Liver (tissue), 8 donors: ENCODE measurements at regions not wholly inside any gene's neighbourhood (a gene's known extent, or its start where the extent isn't known, plus 50 kb on each side); places are given as distances from the start of the nearest gene placed in this dataset.

Source experiments
- DNase-seq: peaks from one replicate; pipeline ENCODE4 v3.0.0-alpha.2; 2017; ENCODE audit warnings: low spot score
- H3K27ac ChIP-seq, 2 donors: one replicate each; pipeline ENCODE4 v1.7.0; 2013; ENCODE audit warnings: inconsistent platforms in 2 of 2, low read length in 2 of 2, control low read depth in 1 of 2, low read depth in 1 of 2, mild to moderate bottlenecking in 1 of 2
- H3K27me3 ChIP-seq, 4 donors: one replicate each; pipeline versions ENCODE4 v1.6.1 to v1.7.0; 2013; ENCODE audit warnings: low read length in 3 of 4, inconsistent platforms in 1 of 4, mild to moderate bottlenecking in 1 of 4, moderate library complexity in 1 of 4; ENCODE audit not compliant: control insufficient read depth in 4 of 4, insufficient read depth in 4 of 4
- H3K36me3 ChIP-seq, 4 donors: one replicate each; pipeline versions ENCODE4 v1.6.1 to v1.7.0; 2013; ENCODE audit warnings: low read length in 3 of 4, mild to moderate bottlenecking in 3 of 4, low read depth in 1 of 4, moderate library complexity in 1 of 4; ENCODE audit not compliant: control insufficient read depth in 4 of 4, insufficient read depth in 3 of 4
- H3K4me1 ChIP-seq, 4 donors: one replicate each; pipeline versions ENCODE4 v1.6.1 to v1.7.0; 2013; ENCODE audit warnings: low read length in 3 of 4, mild to moderate bottlenecking in 3 of 4, moderate library complexity in 1 of 4; ENCODE audit not compliant: control insufficient read depth in 4 of 4, insufficient read depth in 4 of 4
- H3K4me3 ChIP-seq, 3 donors: one replicate each; pipeline versions ENCODE4 v1.6.1 to v1.7.0; 2013; ENCODE audit warnings: low read length in 3 of 3, control low read depth in 1 of 3, low read depth in 1 of 3, mild to moderate bottlenecking in 1 of 3
- H3K9ac ChIP-seq, 2 donors: one replicate each; pipeline ENCODE4 v1.7.0; 2013; ENCODE audit warnings: low read length in 2 of 2, mild to moderate bottlenecking in 2 of 2, moderate library complexity in 2 of 2, control low read depth in 1 of 2, low read depth in 1 of 2
- H3K9me3 ChIP-seq, 4 donors: one replicate each; pipeline versions ENCODE4 v1.6.1 to v1.7.0; 2013; ENCODE audit warnings: low read length in 3 of 4; ENCODE audit not compliant: control insufficient read depth in 4 of 4
- EGR1 ChIP-seq, 2 donors: IDR thresholded peaks; 2 replicates each; pipeline ENCODE4 v1.6.1; 2016 to 2018; ENCODE audit warnings: antibody characterized with exemption in 2 of 2, low read depth in 2 of 2
- FOXA1 ChIP-seq: IDR thresholded peaks from 2 replicates; pipeline ENCODE4 v1.6.1; 2016; ENCODE audit warnings: antibody characterized with exemption
- FOXA2 ChIP-seq: IDR thresholded peaks from 2 replicates; pipeline ENCODE4 v1.6.1; 2016; ENCODE audit warnings: antibody characterized with exemption
- GABPA ChIP-seq, 2 donors: IDR thresholded peaks in 1 of 2; conservative IDR thresholded peaks in 1 of 2; 2 replicates each; pipeline ENCODE4 v1.6.1; 2016; ENCODE audit warnings: antibody characterized with exemption in 2 of 2, mild to moderate bottlenecking in 1 of 2, moderate library complexity in 1 of 2
- HNF4A ChIP-seq, 2 donors: conservative IDR thresholded peaks; 2 replicates each; pipeline ENCODE4 v1.6.1; 2016; ENCODE audit warnings: antibody characterized with exemption in 2 of 2, mild to moderate bottlenecking in 2 of 2
- HNF4G ChIP-seq: IDR thresholded peaks from 2 replicates; pipeline ENCODE4 v1.6.1; 2016; ENCODE audit warnings: antibody characterized with exemption
- JUND ChIP-seq, 2 donors: IDR thresholded peaks; 2 replicates each; pipeline ENCODE4 v1.6.1; 2016; ENCODE audit warnings: antibody characterized with exemption in 2 of 2
- NR2F2 ChIP-seq: IDR thresholded peaks from 2 replicates; pipeline ENCODE4 v1.6.1; 2016; ENCODE audit warnings: antibody characterized with exemption
- RAD21 ChIP-seq, 2 donors: IDR thresholded peaks; 2 replicates each; pipeline ENCODE4 v1.6.1; 2016; ENCODE audit warnings: antibody characterized with exemption in 2 of 2, mild to moderate bottlenecking in 2 of 2
- RXRA ChIP-seq, 2 donors: IDR thresholded peaks; 2 replicates each; pipeline ENCODE4 v1.6.1; 2017 to 2018; ENCODE audit warnings: antibody characterized with exemption in 2 of 2, mild to moderate bottlenecking in 1 of 2
- SP1 ChIP-seq: IDR thresholded peaks from 2 replicates; pipeline ENCODE4 v1.6.1; 2018; ENCODE audit warnings: antibody characterized with exemption, mild to moderate bottlenecking
- TAF1 ChIP-seq: conservative IDR thresholded peaks from 2 replicates; pipeline ENCODE4 v1.6.1; 2016; ENCODE audit warnings: antibody characterized with exemption, mild to moderate bottlenecking
- YY1 ChIP-seq: IDR thresholded peaks from 2 replicates; pipeline ENCODE4 v1.6.1; 2016; ENCODE audit warnings: antibody characterized with exemption, mild to moderate bottlenecking
- WGBS: extraction: QIAGEN DNeasy Blood & Tissue Kit; methylation state at CpG from one replicate; pipeline ENCODE4 v1.1.7; 2013; 5-methylcytosine and 5-hydroxymethylcytosine counted together
- TF ChIP-seq, protein P1 (sequence below): IDR thresholded peaks from 2 replicates; pipeline ENCODE4 v1.6.1; 2016; ENCODE audit warnings: antibody characterized with exemption
- TF ChIP-seq, protein P2 (sequence below): fragments of 150-350 bp; IDR thresholded peaks from 2 replicates; pipeline ENCODE4 v1.5.1; 2017; ENCODE audit warnings: improper control_type of control experiment, low read depth, low read length; ENCODE audit not compliant: missing input control
- TF ChIP-seq, protein P3 (sequence below): IDR thresholded peaks from 2 replicates; pipeline ENCODE4 v1.6.1; 2016; ENCODE audit warnings: antibody characterized with exemption
- TF ChIP-seq, protein P4 (sequence below): IDR thresholded peaks from 2 replicates; pipeline ENCODE4 v1.6.1; 2016; ENCODE audit warnings: antibody characterized with exemption
- donor health status: healthy.
- donor health status: healthy.
- donor health status: healthy.
- donor health status: healthy.
- donor health status: healthy.

DNA sequence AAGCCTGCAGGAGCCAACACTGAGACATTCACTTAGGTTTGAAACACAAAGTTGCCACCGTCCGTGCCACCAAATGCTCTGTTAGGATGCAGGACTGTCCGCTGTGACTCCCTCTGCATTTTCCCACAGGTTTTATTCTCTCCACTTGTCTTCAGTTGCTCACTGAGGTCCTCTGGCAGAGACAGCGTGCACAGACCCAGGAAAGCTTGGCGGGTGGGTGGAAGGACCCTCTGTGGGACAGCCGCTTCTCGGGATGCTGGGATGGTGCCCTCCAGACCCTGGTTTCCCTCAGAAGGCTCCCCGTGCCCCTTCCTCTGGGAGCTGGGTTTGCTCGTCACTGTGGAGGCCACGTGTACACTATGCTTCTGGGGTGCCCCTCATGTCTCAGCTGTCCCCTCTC is 733.6 kb downstream of the GALR1 start:
- H3K9me3 ChIP-seq, result peaks cover 0 to 5% (median 0%) of the 10 kb centered on the region in 4 donors
- H3K9ac ChIP-seq, result no peak overlapping the region
- DNase-seq, result no peak
- no peaks in the 10 kb centered on the region for H3K36me3 ChIP-seq
- H3K27me3 ChIP-seq, result no peaks in the 10 kb centered on the region
- 81% methylated on average over 10 of the region's 10 CpGs for WGBS
- no peak overlapping the region for H3K4me3 ChIP-seq
- H3K4me1 ChIP-seq, result no peaks in the 10 kb centered on the region
- no peak overlapping the region for H3K27ac ChIP-seq
- TF ChIP-seq, protein P1, sequence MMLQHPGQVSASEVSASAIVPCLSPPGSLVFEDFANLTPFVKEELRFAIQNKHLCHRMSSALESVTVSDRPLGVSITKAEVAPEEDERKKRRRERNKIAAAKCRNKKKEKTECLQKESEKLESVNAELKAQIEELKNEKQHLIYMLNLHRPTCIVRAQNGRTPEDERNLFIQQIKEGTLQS, result no peak
- TF ChIP-seq EGR1 (IDR thresholded peaks at IDR 0.05; ENCODE audit: low read depth in 2 of 2), result no peak
- TF ChIP-seq YY1, result no peak
- TF ChIP-seq, protein P2, sequence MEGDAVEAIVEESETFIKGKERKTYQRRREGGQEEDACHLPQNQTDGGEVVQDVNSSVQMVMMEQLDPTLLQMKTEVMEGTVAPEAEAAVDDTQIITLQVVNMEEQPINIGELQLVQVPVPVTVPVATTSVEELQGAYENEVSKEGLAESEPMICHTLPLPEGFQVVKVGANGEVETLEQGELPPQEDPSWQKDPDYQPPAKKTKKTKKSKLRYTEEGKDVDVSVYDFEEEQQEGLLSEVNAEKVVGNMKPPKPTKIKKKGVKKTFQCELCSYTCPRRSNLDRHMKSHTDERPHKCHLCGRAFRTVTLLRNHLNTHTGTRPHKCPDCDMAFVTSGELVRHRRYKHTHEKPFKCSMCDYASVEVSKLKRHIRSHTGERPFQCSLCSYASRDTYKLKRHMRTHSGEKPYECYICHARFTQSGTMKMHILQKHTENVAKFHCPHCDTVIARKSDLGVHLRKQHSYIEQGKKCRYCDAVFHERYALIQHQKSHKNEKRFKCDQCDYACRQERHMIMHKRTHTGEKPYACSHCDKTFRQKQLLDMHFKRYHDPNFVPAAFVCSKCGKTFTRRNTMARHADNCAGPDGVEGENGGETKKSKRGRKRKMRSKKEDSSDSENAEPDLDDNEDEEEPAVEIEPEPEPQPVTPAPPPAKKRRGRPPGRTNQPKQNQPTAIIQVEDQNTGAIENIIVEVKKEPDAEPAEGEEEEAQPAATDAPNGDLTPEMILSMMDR, result no peak
- no peak for TF ChIP-seq SP1
- no peak for TF ChIP-seq NR2F2
- TF ChIP-seq, protein P3, sequence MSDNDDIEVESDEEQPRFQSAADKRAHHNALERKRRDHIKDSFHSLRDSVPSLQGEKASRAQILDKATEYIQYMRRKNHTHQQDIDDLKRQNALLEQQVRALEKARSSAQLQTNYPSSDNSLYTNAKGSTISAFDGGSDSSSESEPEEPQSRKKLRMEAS, result no peak
- TF ChIP-seq GABPA (IDR thresholded peaks at IDR 0.05 in 1 of 2, conservative IDR thresholded peaks at IDR 0.05 in 1 of 2), result no peak
- TF ChIP-seq HNF4A (conservative IDR thresholded peaks at IDR 0.05), result no peak
- TF ChIP-seq FOXA2, result no peak
- no peak for TF ChIP-seq RAD21 (IDR thresholded peaks at IDR 0.05)

DNA sequence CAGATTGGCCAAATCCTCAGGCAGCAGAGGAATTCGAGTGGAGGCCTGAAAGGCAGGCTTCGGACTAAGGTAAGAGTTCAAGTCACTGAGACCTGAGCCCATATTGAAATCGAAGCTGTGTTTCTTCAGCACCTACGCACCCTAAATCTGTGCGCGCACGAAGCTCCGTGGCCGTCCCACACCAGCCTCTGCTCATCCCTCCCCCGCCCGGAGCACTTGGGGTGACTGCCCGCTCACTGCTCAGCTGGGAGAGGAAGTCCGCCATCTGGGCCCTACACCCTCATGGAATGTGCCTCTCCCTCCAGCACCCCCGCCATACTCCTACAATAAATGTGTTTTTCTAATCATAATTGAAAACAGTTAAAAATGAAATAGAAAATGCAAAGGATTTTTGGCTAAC is 734.5 kb downstream of the GALR1 start:
- DNase-seq, result no peak
- 85% methylated on average over 14 of the region's 14 CpGs for WGBS
- Histone ChIP-seq H3K27ac (no peak overlapping the region), H3K4me3 (no peak overlapping the region), H3K27me3 (no peaks in the 10 kb centered on the region), H3K36me3 (no peaks in the 10 kb centered on the region), H3K9ac (no peak overlapping the region), H3K9me3 (peaks cover 0 to 5% (median 0%) of the 10 kb centered on the region in 4 donors), H3K4me1 (no peaks in the 10 kb centered on the region)
- TF ChIP-seq, protein P4, sequence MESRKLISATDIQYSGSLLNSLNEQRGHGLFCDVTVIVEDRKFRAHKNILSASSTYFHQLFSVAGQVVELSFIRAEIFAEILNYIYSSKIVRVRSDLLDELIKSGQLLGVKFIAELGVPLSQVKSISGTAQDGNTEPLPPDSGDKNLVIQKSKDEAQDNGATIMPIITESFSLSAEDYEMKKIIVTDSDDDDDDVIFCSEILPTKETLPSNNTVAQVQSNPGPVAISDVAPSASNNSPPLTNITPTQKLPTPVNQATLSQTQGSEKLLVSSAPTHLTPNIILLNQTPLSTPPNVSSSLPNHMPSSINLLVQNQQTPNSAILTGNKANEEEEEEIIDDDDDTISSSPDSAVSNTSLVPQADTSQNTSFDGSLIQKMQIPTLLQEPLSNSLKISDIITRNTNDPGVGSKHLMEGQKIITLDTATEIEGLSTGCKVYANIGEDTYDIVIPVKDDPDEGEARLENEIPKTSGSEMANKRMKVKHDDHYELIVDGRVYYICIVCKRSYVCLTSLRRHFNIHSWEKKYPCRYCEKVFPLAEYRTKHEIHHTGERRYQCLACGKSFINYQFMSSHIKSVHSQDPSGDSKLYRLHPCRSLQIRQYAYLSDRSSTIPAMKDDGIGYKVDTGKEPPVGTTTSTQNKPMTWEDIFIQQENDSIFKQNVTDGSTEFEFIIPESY, result no peak
- TF ChIP-seq FOXA2, result no peak
- TF ChIP-seq YY1, result no peak
- no peak for TF ChIP-seq SP1
- no peak for TF ChIP-seq TAF1
- TF ChIP-seq JUND (IDR thresholded peaks at IDR 0.05), result no peak
- TF ChIP-seq, protein P3, result no peak
- TF ChIP-seq FOXA1, result no peak
- TF ChIP-seq, protein P1, result no peak
- no peak for TF ChIP-seq RXRA (IDR thresholded peaks at IDR 0.05)
- no peak for TF ChIP-seq NR2F2
- TF ChIP-seq HNF4A (conservative IDR thresholded peaks at IDR 0.05), result no peak
- no peak for TF ChIP-seq HNF4G
